H1 (cell line): ENCODE measurements at regions not wholly inside any gene's neighbourhood (a gene's known extent, or its start where the extent isn't known, plus 50 kb on each side); places are given as distances from the start of the nearest gene placed in this dataset.

Source experiments
- CTCF ChIA-PET: fragments of 300-600 bp; sonication (Branson Sonifier 250); formaldehyde crosslinking; loops from one replicate; lab custom pipeline; 2021; ENCODE audit not compliant: partially characterized antibody; lab: Charles Lee
- POLR2A ChIA-PET: fragments of 300-600 bp; sonication (Branson Sonifier 250); formaldehyde crosslinking; loops from one replicate; lab custom pipeline; 2021; ENCODE audit warnings: inconsistent platforms; ENCODE audit not compliant: partially characterized antibody; lab: Charles Lee
- DNase-seq, 2 experiments: peaks; one replicate each; pipeline versions ENCODE4 v3.0.0 to v3.0.0-alpha.2; 2010 to 2022; ENCODE audit warnings: low spot score in 2 of 2, low read depth in 1 of 2, mixed read lengths in 1 of 2
- FAIRE-seq: peaks from 2 replicates; lab custom pipeline; 2011; peaks lifted over from hg19 to GRCh38; lab: Jason Lieb, UNC
- H2AFZ ChIP-seq: 2 replicates; pipeline ENCODE4 v1.8.1; 2012; ENCODE audit warnings: low read length, inconsistent platforms
- H2AK5ac ChIP-seq: 2 replicates; pipeline ENCODE4 v1.6.1; 2013; ENCODE audit warnings: low read depth, low read length
- H2BK120ac ChIP-seq: replicated peaks from 2 replicates; pipeline ENCODE3; 2013; ENCODE audit warnings: low read depth, low read length, inconsistent platforms
- H2BK12ac ChIP-seq: 2 replicates; pipeline ENCODE4 v1.6.1; 2013; ENCODE audit warnings: low read depth, low read length
- H2BK15ac ChIP-seq: 2 replicates; pipeline ENCODE4 v1.6.1; 2013; ENCODE audit warnings: low read length
- H2BK20ac ChIP-seq: 2 replicates; pipeline ENCODE4 v1.6.1; 2013; ENCODE audit warnings: low read length
- H2BK5ac ChIP-seq: 2 replicates; pipeline ENCODE4 v1.6.1; 2013; ENCODE audit warnings: low read depth, low read length
- H3K14ac ChIP-seq: 2 replicates; pipeline ENCODE4 v1.6.1; 2013; ENCODE audit warnings: inconsistent platforms; ENCODE audit not compliant: insufficient read length
- H3K18ac ChIP-seq: 2 replicates; pipeline ENCODE4 v1.6.1; 2013; ENCODE audit warnings: low read length; ENCODE audit errors: extremely low read depth
- H3K23ac ChIP-seq: 2 replicates; pipeline ENCODE4 v1.6.1; 2013; ENCODE audit warnings: inconsistent platforms; ENCODE audit not compliant: insufficient read length
- H3K23me2 ChIP-seq: 2 replicates; pipeline ENCODE4 v1.6.1; 2013; ENCODE audit warnings: low read depth, low read length
- H3K27ac ChIP-seq: 2 replicates; pipeline ENCODE4 v1.6.1; 2011; ENCODE audit warnings: low read depth, low read length, inconsistent platforms
- H3K27me3 ChIP-seq, 4 experiments: replicated peaks in 1 of 4; 1 replicate in 1 of 4; 2 replicates in 3 of 4; pipeline versions ENCODE4 v1.6.1 to v1.8.1; 2011 to 2013; ENCODE audit warnings: low read length in 3 of 4, mild to moderate bottlenecking in 3 of 4, inconsistent platforms in 2 of 4, mixed read lengths in 2 of 4, moderate library complexity in 1 of 4; ENCODE audit not compliant: control insufficient read depth in 3 of 4, insufficient read depth in 3 of 4; ENCODE audit errors: extremely low read depth in 1 of 4
- H3K36me3 ChIP-seq, 4 experiments: 2 replicates each; pipeline versions ENCODE4 v1.6.1 to v1.8.1; 2011 to 2013; ENCODE audit warnings: mild to moderate bottlenecking in 4 of 4, low read length in 3 of 4, moderate library complexity in 2 of 4, control low read depth in 1 of 4, inconsistent platforms in 1 of 4; ENCODE audit not compliant: insufficient read depth in 4 of 4, control insufficient read depth in 2 of 4
- H3K4ac ChIP-seq: replicated peaks from 2 replicates; pipeline ENCODE3; 2013; ENCODE audit warnings: low read length, low read depth, mixed read lengths, inconsistent platforms; ENCODE audit not compliant: insufficient read length
- H3K4me1 ChIP-seq, 4 experiments: replicated peaks in 1 of 4; 1 replicate in 1 of 4; 2 replicates in 3 of 4; pipeline versions ENCODE4 v1.6.1 to v1.8.1; 2011 to 2013; ENCODE audit warnings: low read length in 3 of 4, inconsistent platforms in 2 of 4, mixed read lengths in 1 of 4; ENCODE audit not compliant: insufficient read depth in 4 of 4, control insufficient read depth in 3 of 4
- H3K4me2 ChIP-seq, 2 experiments: 2 replicates each; pipeline versions ENCODE4 v1.6.1 to v1.8.1; 2011 to 2013; ENCODE audit warnings: low read depth in 2 of 2, low read length in 2 of 2, control low read depth in 1 of 2, inconsistent platforms in 1 of 2, mild to moderate bottlenecking in 1 of 2; ENCODE audit not compliant: insufficient read depth in 1 of 2
- H3K4me3 ChIP-seq, 4 experiments: fragments of 200-600, 300-600 bp in 1 of 4; sonication (generic), shearing (Covaris generic), sonication (Bioruptor Twin) in 1 of 4; 2 replicates each; pipeline versions ENCODE4 v1.5.1 to v1.8.1; 2011 to 2016; ENCODE audit warnings: low read length in 4 of 4, low read depth in 3 of 4, control low read depth in 2 of 4, inconsistent platforms in 2 of 4, mild to moderate bottlenecking in 2 of 4, mixed read lengths in 1 of 4, moderate library complexity in 1 of 4; ENCODE audit not compliant: insufficient read depth in 2 of 4; ENCODE audit errors: extremely low read depth in 1 of 4
- H3K56ac ChIP-seq: replicated peaks from 2 replicates; pipeline ENCODE3; 2013; ENCODE audit warnings: low read depth, mild to moderate bottlenecking, mixed read lengths, low read length, inconsistent platforms; ENCODE audit not compliant: insufficient read length
- H3K79me1 ChIP-seq: 2 replicates; pipeline ENCODE4 v1.6.1; 2013; ENCODE audit warnings: low read depth, low read length, control low read depth
- H3K79me2 ChIP-seq, 2 experiments: 2 replicates each; pipeline versions ENCODE4 v1.6.1 to v1.8.1; 2012 to 2013; ENCODE audit warnings: low read length in 2 of 2, mild to moderate bottlenecking in 2 of 2, inconsistent platforms in 1 of 2; ENCODE audit not compliant: insufficient read depth in 2 of 2, control insufficient read depth in 1 of 2
- H3K9ac ChIP-seq, 4 experiments: replicated peaks in 1 of 4; 1 replicate in 1 of 4; 2 replicates in 3 of 4; pipeline versions ENCODE4 v1.6.1 to v1.8.1; 2011 to 2013; ENCODE audit warnings: low read depth in 3 of 4, low read length in 3 of 4, control low read depth in 2 of 4, mild to moderate bottlenecking in 2 of 4, moderate library complexity in 2 of 4, inconsistent platforms in 1 of 4; ENCODE audit errors: extremely low read depth in 1 of 4
- H3K9me3 ChIP-seq, 2 experiments: 2 replicates each; pipeline versions ENCODE4 v1.6.1 to v1.8.1; 2012 to 2013; ENCODE audit warnings: mild to moderate bottlenecking in 2 of 2, moderate library complexity in 2 of 2, control low read depth in 1 of 2, inconsistent platforms in 1 of 2, low read depth in 1 of 2, low read length in 1 of 2, mixed read lengths in 1 of 2; ENCODE audit not compliant: insufficient read depth in 2 of 2
- H4K20me1 ChIP-seq, 2 experiments: replicated peaks in 1 of 2; 2 replicates each; pipeline versions ENCODE3 to v1.8.1; 2011 to 2013; ENCODE audit warnings: inconsistent platforms in 2 of 2, low read length in 2 of 2, mild to moderate bottlenecking in 1 of 2; ENCODE audit not compliant: insufficient read depth in 2 of 2, control insufficient read depth in 1 of 2
- H4K5ac ChIP-seq: 2 replicates; pipeline ENCODE4 v1.6.1; 2013; ENCODE audit warnings: low read length, low read depth, mixed read lengths, inconsistent platforms; ENCODE audit not compliant: insufficient read length
- H4K8ac ChIP-seq: 2 replicates; pipeline ENCODE4 v1.8.0; 2013; ENCODE audit warnings: mild to moderate bottlenecking, moderate library complexity, low read length, inconsistent platforms; ENCODE audit not compliant: insufficient read depth; ENCODE audit errors: extremely low read depth
- H4K91ac ChIP-seq: replicated peaks from 2 replicates; pipeline ENCODE3; 2013; ENCODE audit warnings: low read length, mixed read lengths, inconsistent platforms; ENCODE audit not compliant: insufficient read length
- ASH2L ChIP-seq: fragments of 200-600, 300-600 bp; sonication (generic); IDR thresholded peaks from one replicate; pipeline ENCODE4 v1.7.1; 2017; ENCODE audit warnings: low read length
- ATF3 ChIP-seq: IDR thresholded peaks from 2 replicates; pipeline ENCODE4 v1.6.1; 2011; ENCODE audit warnings: low read depth, mild to moderate bottlenecking, low read length; ENCODE audit not compliant: insufficient read depth
- BACH1 ChIP-seq: IDR thresholded peaks from 2 replicates; pipeline ENCODE4 v1.6.1; 2012; ENCODE audit warnings: low read length, improper control_type of control experiment
- BCL11A ChIP-seq, 2 experiments: IDR thresholded peaks; one replicate each; pipeline ENCODE4 v1.6.1; 2011; ENCODE audit warnings: low read depth in 2 of 2, low read length in 2 of 2, mild to moderate bottlenecking in 2 of 2
- BRCA1 ChIP-seq: IDR thresholded peaks from 2 replicates; pipeline ENCODE4 v1.6.1; 2012; ENCODE audit warnings: low read depth, low read length, improper control_type of control experiment
- CBX5 ChIP-seq: fragments of 300-800, 300-1000 bp; sonication (generic); IDR thresholded peaks from 2 replicates; pipeline ENCODE4 v1.7.1; 2016; ENCODE audit warnings: antibody characterized with exemption, low read length, low read depth
- KDM1A ChIP-seq: fragments of 200-600, 300-600 bp; sonication (generic); IDR thresholded peaks from 2 replicates; pipeline ENCODE4 v1.7.1; 2016; ENCODE audit warnings: mild to moderate bottlenecking, low read length, borderline replicate concordance
- KDM5A ChIP-seq: fragments of 200-600 bp; IDR thresholded peaks from 2 replicates; pipeline ENCODE4 v1.7.1; 2012; ENCODE audit warnings: mild to moderate bottlenecking, low read length, inconsistent platforms, mixed read lengths
- RBBP5 ChIP-seq: IDR thresholded peaks from 2 replicates; pipeline ENCODE4 v1.7.1; 2012; ENCODE audit warnings: low read depth, mild to moderate bottlenecking, inconsistent platforms, low read length, moderate library complexity, borderline replicate concordance
- TAF7 ChIP-seq: optimal IDR thresholded peaks from 2 replicates; pipeline ENCODE3; 2011; ENCODE audit warnings: low read depth, mild to moderate bottlenecking, inconsistent platforms, low read length, moderate library complexity, borderline replicate concordance
- TEAD4 ChIP-seq: IDR thresholded peaks from 2 replicates; pipeline ENCODE4 v1.6.1; 2012; ENCODE audit warnings: low read depth, low read length, inconsistent platforms, mixed read lengths
- USF2 ChIP-seq: IDR thresholded peaks from 2 replicates; pipeline ENCODE4 v1.6.1; 2011; ENCODE audit warnings: low read length, improper control_type of control experiment
- YY1 ChIP-seq: IDR thresholded peaks from 2 replicates; pipeline ENCODE4 v1.6.1; 2011; ENCODE audit warnings: low read depth, mild to moderate bottlenecking, low read length
- ZNF274 ChIP-seq: IDR thresholded peaks from 2 replicates; pipeline ENCODE4 v1.7.0; 2012; ENCODE audit warnings: low read length, borderline replicate concordance; ENCODE audit errors: extremely low read depth
- WGBS, 2 experiments: shearing (Covaris generic) in 1 of 2; methylation state at CpG; one replicate each; pipeline versions ENCODE4 v1.1.6 to v1.1.7; 2013 to 2015; ENCODE audit warnings: low lambda C conversion rate in 2 of 2, mixed read lengths in 2 of 2, inconsistent platforms in 1 of 2, low coverage in 1 of 2, missing lambda C conversion rate in 1 of 2; ENCODE audit not compliant: insufficient replicate concordance in 2 of 2, insufficient coverage in 1 of 2, insufficient read length in 1 of 2; ENCODE audit errors: extremely low coverage in 1 of 2, missing lambda C conversion rate in 1 of 2; 5-methylcytosine and 5-hydroxymethylcytosine counted together

GRCh38 chr4:18401868-18402267 lies 380.3 kb upstream of the LCORL start:
- Histone ChIP-seq H3K79me1 (no peaks in the 10 kb centered on the region), H4K91ac (no peak overlapping the region), H4K5ac (no peak overlapping the region), H3K79me2 (no peaks in the 10 kb centered on the region), H3K56ac (no peak overlapping the region), H2AK5ac (no peak overlapping the region), H2BK5ac (no peak overlapping the region), H3K27ac (no peak overlapping the region), H3K9me3 (peaks cover 65% of the 10 kb centered on the region in 2 experiments), H3K14ac (no peak overlapping the region), H2BK15ac (no peak overlapping the region), H2AFZ (no peak overlapping the region), H2BK12ac (no peak overlapping the region), H3K4me1 (no peaks in the 10 kb centered on the region), H4K20me1 (no peaks in the 10 kb centered on the region), H3K27me3 (no peaks in the 10 kb centered on the region), H3K18ac (no peak overlapping the region), H3K4me2 (no peak overlapping the region), H2BK20ac (no peak overlapping the region), H3K23me2 (no peaks in the 10 kb centered on the region), H3K23ac (no peak overlapping the region), H4K8ac (no peak overlapping the region), H3K4me3 (no peak overlapping the region), H2BK120ac (no peak overlapping the region), H3K9ac (no peak overlapping the region), H3K4ac (no peak overlapping the region), H3K36me3 (no peaks in the 10 kb centered on the region)
- 42% methylated on average over 1 of the region's 1 CpG; no CpG with 5 or more reads in 1 of the 2 experiments for WGBS, 2 experiments
- FAIRE-seq = no peak
- ChIA-PET POLR2A (no interaction called here), CTCF (no interaction called here)
- TF ChIP-seq USF2 (no peak), ZNF274 (no peak), KDM1A (no peak), TEAD4 (no peak), BRCA1 (no peak), ATF3 (no peak), BACH1 (no peak), TAF7 (no peak), KDM5A (no peak), RBBP5 (no peak), BCL11A (IDR thresholded peaks at IDR 0.05; ENCODE audit: low read depth in 2 of 2, low read length in 2 of 2) (no peak), YY1 (no peak), CBX5 (no peak), ASH2L (no peak)
- no peak for DNase-seq
